ENCODE measurements at regions not wholly inside any gene's neighbourhood (a gene's known extent, or its start where the extent isn't known, plus 50 kb on each side); places are given as distances from the start of the nearest gene placed in this dataset.
"Not testable (repeated sequence)": the region's sequence is repeated elsewhere in the genome, so short reads cannot be mapped to it uniquely, and the experiment has no call there.

DNA sequence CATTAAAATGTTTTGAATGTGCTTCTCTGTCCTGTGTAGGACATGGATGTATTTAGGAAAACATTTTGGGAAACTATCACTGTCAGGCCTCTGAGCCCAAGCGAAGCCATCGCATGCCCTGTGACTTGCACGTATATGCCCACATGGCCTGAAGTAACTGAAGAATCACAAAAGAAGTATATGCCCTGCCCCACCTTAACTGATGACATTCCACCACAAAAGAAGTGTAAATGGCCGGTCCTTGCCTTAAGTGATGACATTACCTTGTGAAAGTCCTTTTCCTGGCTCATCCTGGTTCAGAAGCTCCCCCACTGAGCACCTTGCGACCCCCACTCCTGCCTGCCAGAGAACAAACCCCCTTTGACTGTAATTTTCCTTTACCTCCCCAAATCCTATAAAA is 191.1 kb upstream of the MEIS1 start:
- not testable (repeated sequence) for DNase-seq (ENCODE audit: low spot score)

GRCh38 chr2:66242888-66243287 is 192.0 kb upstream of the MEIS1 start:
- DNase-seq (ENCODE audit: low spot score) = not testable (repeated sequence)

DNA sequence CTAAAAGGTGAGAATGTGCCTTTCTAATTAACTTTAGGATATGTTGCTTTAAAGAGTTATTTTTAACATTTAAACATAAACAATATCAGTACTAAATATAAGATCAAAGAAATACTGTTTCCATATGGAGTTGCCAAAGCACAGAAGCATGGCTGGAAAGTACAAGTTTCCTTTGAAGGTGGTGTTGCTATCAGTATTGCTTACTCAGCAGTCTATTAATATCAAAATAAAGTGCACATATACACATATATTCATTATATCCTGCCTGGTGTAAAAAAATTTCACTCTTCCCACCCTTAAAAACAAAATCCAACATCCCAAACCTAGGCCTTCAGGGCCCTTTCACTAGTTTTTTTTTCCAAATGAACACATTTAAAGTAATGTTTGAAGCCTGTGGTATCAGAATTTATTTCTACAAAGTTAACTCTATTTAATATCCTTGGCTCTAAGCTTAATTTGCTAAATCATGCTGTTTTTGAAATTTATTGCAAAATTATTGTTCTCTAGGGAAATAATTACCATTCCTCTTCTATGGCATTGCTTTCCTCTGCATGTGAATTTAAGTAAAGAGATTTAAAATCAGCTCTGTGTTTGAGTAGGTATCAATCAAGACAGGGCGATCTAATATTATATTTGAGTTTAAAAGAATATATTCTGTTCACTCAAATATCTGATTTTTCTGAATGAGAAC is 192.7 kb upstream of the MEIS1 start:
- DNase-seq (ENCODE audit: low spot score) = no peak

- no peak for DNase-seq (ENCODE audit: low spot score)
Observed at GRCh38 chr2:66240286-66240685, 194.6 kb upstream of the MEIS1 start.

DNA sequence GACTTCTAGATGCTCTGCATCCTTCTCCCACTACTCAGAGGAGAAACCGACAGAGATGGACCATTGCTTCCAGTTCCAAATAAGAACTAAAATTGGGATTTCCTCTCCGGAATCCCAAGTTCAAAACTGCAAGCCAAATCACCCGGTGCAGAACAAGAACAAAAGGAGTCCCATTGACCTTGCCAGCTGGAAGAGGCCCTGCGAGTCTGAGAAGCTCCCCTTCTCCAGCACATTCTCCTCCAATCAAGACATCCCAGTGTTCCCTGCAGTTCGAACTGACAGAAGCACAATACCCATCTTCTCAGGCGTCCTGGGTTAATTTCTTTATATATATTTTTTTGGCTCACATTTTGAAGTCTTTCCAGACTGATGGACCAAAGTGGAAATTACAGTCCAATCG is 195.3 kb upstream of the MEIS1 start:
- DNase-seq (ENCODE audit: low spot score) = no peak

DNA sequence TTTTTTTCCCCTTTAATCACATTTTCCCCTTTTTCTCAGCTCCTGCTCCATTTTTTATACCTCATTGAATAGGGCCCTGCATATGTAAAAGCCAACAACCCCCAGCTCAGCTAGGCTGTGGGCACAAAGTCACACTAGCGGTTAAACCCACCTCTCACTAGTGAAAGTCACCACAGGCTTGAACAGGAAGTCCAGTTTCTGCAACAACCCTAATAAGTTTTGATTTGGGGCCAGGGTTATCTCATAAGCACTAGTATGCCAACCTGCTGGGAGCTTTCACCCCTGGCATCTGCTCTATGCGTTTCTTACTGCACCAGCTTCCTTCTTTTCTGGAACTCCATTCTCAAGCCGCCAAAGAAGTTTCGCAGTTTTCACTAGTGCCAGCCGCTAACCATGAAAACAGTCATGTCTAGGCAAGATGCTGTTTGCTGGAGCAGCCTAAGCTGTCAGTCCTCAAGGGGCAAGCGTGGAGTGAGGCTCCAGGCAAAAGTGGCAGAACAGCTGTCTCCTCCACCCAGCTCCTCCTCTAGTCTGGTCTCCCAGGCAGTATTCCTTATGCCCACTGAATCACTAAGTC is 197.0 kb upstream of the MEIS1 start:
- DNase-seq (ENCODE audit: low spot score) = no peak

DNA sequence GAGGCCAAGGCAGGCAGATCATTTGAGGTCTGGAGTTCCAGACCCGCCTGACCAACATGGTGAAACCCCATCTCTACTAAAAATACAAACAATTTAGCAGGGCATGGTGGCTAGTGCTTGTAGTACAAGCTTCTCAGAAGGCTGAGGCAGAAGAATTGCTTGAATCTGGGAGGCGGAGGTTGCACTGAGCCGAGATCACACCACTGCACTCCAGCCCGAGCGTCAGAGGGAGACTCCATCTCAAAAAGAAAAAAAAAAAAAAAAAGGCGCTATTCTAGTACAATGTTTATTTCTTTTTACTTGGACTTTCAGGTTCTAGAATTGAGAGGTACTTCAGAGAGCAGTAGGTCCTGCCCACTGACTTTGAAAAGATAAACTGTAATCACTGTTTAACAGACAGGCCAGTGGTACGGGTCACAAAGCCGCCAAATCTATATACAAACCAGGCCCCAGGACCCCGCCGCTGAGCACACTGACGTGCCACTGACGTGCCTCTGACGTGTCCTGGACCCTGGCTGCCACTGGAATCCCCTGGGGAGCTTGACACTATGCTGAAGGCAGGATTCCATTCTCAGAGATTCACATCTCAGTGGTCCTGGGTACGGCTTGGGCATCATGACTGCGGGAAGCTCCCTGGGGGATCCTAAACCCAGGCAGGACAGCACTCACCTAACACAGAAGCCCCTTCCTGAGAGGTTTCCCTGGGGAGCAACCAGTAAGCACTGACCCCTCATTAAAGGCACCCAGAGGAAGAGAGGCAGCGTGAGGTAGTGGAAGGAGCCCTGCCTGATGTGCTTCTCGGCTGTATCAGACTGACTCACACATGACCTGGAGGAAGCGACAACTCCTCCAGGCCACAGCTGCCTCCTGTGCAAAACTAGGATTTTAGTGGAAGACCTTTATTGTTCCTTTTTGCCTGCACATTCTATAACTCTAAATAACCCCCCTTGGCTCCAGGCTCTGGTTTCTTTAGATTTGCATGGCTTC is 197.8 kb upstream of the MEIS1 start:
- no peak for DNase-seq (ENCODE audit: low spot score)

- no peak for DNase-seq (ENCODE audit: low spot score)
Observed at GRCh38 chr2:66236067-66236685, 198.7 kb upstream of the MEIS1 start.

- DNase-seq (ENCODE audit: low spot score) = no peak
Observed at GRCh38 chr2:66235428-66235827, 199.5 kb upstream of the MEIS1 start.

GRCh38 chr2:66233981-66234380 is 200.9 kb upstream of the MEIS1 start:
- no peak for DNase-seq (ENCODE audit: low spot score)

DNA sequence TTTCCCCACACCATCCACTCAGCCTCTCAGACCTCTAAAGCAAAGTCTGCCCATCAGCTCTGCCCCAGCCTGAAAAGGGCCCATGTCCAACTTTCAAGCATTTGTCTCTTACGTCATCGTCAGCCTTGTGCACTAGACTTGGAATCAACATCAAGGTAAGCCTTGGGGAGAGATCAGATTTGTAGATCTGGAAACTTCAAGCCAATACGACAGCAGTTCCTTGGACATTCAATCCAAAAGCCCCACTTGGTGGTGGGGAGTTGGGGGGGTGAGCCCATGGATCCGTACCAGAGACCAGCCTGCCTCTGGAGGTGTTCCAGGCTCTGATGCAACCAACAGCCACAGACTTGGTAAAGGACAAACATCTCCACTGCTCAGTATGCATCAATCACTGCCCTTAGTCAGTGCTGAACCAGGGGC is 206.8 kb upstream of the MEIS1 start:
- DNase-seq (ENCODE audit: low spot score) = no peak

DNA sequence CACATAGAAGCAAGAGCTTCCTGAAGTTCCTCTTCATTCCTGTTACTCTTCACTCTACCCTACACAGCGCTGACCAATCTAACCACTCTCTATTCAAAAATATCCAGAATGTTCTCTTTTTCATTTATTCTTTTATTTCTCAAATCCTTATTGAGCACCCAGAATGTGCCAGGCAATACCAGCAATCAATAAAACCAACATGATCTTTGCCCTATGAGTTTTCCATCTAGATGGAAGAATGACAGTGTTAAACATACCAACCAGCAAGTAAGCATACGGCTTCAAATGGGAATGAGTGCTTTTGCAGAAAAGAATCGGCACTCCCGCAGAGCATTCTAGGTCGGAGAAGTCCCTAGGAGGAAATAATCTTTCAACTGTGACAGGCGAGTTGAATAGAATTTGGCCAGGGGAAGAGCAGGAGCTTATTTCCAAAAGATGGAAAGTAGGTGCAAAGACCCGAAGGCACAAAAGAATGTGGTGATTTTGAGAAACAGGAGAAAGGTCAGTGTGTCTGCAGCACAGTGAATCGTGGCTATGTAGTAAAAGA is 217.8 kb upstream of the MEIS1 start:
- no peak for DNase-seq (ENCODE audit: low spot score)

DNA sequence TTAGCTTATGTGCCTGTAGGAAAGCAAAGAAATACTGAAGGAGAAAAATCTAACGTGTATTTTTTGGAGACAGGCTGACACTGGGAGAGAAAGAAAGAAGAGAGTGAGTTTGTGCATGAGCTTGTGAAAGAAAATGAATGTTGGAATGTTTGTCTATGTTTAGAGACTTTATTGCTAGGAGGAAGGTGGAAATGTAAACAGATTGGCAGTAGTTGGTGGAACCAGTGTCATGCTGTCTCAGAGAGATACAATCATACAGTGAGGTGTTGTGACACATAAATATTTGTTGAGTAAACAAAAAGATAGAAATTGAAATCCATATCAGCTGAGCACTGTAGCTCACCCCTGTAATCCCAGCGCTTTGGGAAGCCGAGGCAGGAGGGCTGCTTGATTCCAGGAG is 222.2 kb upstream of the MEIS1 start:
- no peak for DNase-seq (ENCODE audit: low spot score)

- no peak for DNase-seq (ENCODE audit: low spot score)
Observed at GRCh38 chr2:66202586-66202985, 232.3 kb upstream of the MEIS1 start.

DNA sequence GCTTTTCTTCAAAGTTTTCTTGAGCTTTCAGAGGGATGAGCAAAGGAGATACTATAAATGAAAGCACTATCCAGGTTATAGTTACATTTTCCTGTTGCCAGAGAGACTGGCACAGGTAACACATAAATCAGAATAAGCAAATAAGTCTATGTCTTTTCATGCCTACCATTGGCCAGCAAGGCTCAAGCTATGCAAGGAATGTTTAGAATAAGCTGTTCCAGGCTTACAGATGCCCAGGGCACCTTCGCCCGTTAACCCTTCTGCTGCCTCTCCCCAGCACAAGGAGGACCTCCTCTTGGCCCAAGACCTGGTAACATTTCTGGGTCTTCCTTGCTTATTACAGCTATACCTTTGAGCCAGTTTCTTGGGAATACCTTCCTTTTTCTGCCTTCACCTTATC is 233.7 kb upstream of the MEIS1 start:
- no peak for DNase-seq (ENCODE audit: low spot score)

DNA sequence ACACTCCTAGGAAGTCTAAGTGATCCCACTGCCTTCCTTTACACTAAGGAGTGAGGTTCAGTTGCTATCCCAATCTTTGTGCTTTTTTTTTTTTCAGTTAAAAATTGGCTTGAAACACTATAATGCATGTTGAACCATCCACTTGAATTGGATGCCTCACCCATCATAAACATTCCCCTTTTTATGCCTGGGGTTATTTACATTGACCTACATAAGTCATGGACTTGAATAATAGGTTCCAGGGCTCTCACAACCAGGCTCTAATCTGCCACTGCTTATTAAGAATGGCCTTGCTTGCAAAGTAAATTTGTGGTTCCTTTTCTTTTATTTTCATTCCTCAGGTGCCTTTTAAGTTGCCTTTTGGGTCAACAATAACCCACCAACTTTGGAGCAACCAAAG is 236.1 kb upstream of the MEIS1 start:
- no peak for DNase-seq (ENCODE audit: low spot score)

- no peak for DNase-seq (ENCODE audit: low spot score)
Observed at GRCh38 chr2:66192888-66193287, 242.0 kb upstream of the MEIS1 start.

DNA sequence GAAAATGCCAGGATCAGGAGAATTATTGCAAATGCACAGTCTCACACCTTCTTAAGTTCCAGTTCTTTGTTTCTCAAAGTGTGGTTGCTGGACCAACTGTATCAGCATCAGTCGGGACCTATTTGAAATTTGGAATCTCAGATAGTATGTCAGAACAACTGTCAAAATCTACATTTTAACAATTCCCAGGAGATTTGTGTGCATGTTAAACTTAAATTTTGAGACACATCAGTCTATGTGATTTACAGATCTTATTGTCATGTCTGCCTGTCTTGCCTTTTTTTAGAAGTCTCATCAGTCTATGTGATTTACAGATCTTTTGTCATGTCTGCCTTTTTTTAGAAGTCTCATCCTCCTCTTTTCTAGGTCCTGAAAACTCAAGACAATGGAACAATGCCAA is 243.6 kb upstream of the MEIS1 start:
- no peak for DNase-seq (ENCODE audit: low spot score)

- DNase-seq (ENCODE audit: low spot score) = no peak
Observed at GRCh38 chr2:66189553-66189952, 245.4 kb upstream of the MEIS1 start.

- DNase-seq (ENCODE audit: low spot score) = no peak
Observed at GRCh38 chr2:66186537-66186936, 248.4 kb upstream of the MEIS1 start.

DNA sequence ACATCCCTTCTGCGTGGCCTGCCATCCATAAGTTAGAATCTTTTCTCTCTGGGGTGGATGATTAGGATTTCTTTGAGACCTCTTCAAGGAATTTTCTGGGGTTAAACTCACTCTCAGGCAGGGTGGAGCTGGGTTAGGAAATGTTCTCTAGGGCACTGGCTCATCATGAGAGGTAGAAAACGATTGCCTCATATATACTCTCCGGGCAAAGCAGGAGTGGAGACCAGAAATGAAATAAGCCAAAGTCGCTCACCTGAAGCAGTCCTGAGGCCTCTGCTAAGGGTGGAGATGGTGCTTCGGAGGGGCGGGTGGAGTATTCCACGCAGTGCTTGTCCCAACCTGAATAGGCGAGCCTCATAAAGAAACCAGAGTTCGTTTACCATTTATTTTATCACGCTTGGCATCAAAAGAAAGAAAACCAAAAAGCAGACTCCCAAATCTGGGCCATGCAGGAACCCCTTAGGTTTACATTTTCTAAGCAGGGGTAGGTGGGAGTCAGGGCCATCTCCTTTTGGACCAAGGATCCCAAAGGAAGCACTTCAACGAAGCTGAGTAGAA is 249.3 kb upstream of the MEIS1 start:
- DNase-seq (ENCODE audit: low spot score) = no peak
